ENCODE measurements at regions not wholly inside any gene's neighbourhood (a gene's known extent, or its start where the extent isn't known, plus 50 kb on each side); places are given as distances from the start of the nearest gene placed in this dataset.
"Not testable (repeated sequence)": the region's sequence is repeated elsewhere in the genome, so short reads cannot be mapped to it uniquely, and the experiment has no call there.

- ChIA-PET CTCF (no interaction called here), POLR2A (no interaction called here)
Observed at GRCh38 chr10:44143556-44143955, 241.3 kb downstream of the CXCL12 start.

- ChIA-PET CTCF (no interaction called here), POLR2A (no interaction called here)
Observed at GRCh38 chr10:44132361-44133289, 252.3 kb downstream of the CXCL12 start.

GRCh38 chr10:44126291-44126717 lies 258.6 kb downstream of the CXCL12 start:
- ChIA-PET POLR2A (no interaction called here), CTCF (no interaction called here)

GRCh38 chr10:44125879-44126278 lies 259.0 kb downstream of the CXCL12 start:
- POLR2A ChIA-PET: no interaction called here
- CTCF ChIA-PET: no interaction called here

GRCh38 chr10:44118500-44118899 lies 266.4 kb downstream of the CXCL12 start:
- ChIA-PET POLR2A (no interaction called here), CTCF (no interaction called here)

- POLR2A ChIA-PET: no interaction called here
- CTCF ChIA-PET: interaction anchor here (0.6 kb wide), 1 partner anchor 760 kb away, joined by 3 read pairs; no protein-coding TSS in a partner anchor
Observed at GRCh38 chr10:44116474-44116873, 268.4 kb downstream of the CXCL12 start.

- POLR2A ChIA-PET: no interaction called here
Observed at GRCh38 chr10:44115516-44115915, 269.4 kb downstream of the CXCL12 start.

GRCh38 chr10:44114441-44114840 lies 270.5 kb downstream of the CXCL12 start:
- POLR2A ChIA-PET: no interaction called here

More at GRCh38 chr10:44115516-44115915, 269.4 kb downstream of the CXCL12 start:
- CTCF ChIA-PET: no interaction called here

GRCh38 chr10:44112280-44112679 lies 272.6 kb downstream of the CXCL12 start:
- POLR2A ChIA-PET, CTCF ChIA-PET: not testable (repeated sequence)

More at GRCh38 chr10:44114441-44114840, 270.5 kb downstream of the CXCL12 start:
- CTCF ChIA-PET: no interaction called here

GRCh38 chr10:44105696-44106095 lies 279.2 kb downstream of the CXCL12 start:
- ChIA-PET CTCF (no interaction called here), POLR2A (no interaction called here)

GRCh38 chr10:44102726-44103255 lies 282.1 kb downstream of the CXCL12 start:
- CTCF ChIA-PET: no interaction called here
- POLR2A ChIA-PET: no interaction called here

GRCh38 chr10:44101082-44101481 lies 283.8 kb downstream of the CXCL12 start:
- ChIA-PET POLR2A (no interaction called here), CTCF (no interaction called here)

GRCh38 chr10:44099511-44099910 lies 285.4 kb downstream of the CXCL12 start:
- ChIA-PET POLR2A (no interaction called here), CTCF (no interaction called here)

- POLR2A ChIA-PET, CTCF ChIA-PET: not testable (repeated sequence)
Observed at GRCh38 chr10:44096217-44096616, 288.7 kb downstream of the CXCL12 start.

GRCh38 chr10:44089671-44090070 lies 295.2 kb downstream of the CXCL12 start:
- POLR2A ChIA-PET: no interaction called here

GRCh38 chr10:44087403-44087802 lies 297.5 kb downstream of the CXCL12 start:
- ChIA-PET POLR2A (no interaction called here), CTCF (no interaction called here)

More at GRCh38 chr10:44089671-44090070, 295.2 kb downstream of the CXCL12 start:
- CTCF ChIA-PET: no interaction called here

- POLR2A ChIA-PET: no interaction called here
- CTCF ChIA-PET: no interaction called here
Observed at GRCh38 chr10:44083719-44084400, 301.0 kb downstream of the CXCL12 start.

- ChIA-PET POLR2A (no interaction called here), CTCF (no interaction called here)
Observed at GRCh38 chr10:44071479-44071878, 313.4 kb downstream of the CXCL12 start.

GRCh38 chr10:44070282-44070681 lies 314.6 kb downstream of the CXCL12 start:
- ChIA-PET POLR2A (no interaction called here), CTCF (no interaction called here)

- ChIA-PET CTCF (no interaction called here), POLR2A (no interaction called here)
Observed at GRCh38 chr10:44069573-44069972, 315.3 kb downstream of the CXCL12 start.

Measured in activated CD8-positive, alpha-beta memory T cell treated with anti-CD3 and anti-CD28 coated beads for 36 hours (primary cell).